GF-D8 (cell line): ENCODE measurements at regions not wholly inside any gene's neighbourhood (a gene's known extent, or its start where the extent isn't known, plus 50 kb on each side); places are given as distances from the start of the nearest gene placed in this dataset.

Experiments
- DNase-seq: peaks from one replicate; lab custom pipeline; 2025; lab: John Stamatoyannopoulos, UW

DNA sequence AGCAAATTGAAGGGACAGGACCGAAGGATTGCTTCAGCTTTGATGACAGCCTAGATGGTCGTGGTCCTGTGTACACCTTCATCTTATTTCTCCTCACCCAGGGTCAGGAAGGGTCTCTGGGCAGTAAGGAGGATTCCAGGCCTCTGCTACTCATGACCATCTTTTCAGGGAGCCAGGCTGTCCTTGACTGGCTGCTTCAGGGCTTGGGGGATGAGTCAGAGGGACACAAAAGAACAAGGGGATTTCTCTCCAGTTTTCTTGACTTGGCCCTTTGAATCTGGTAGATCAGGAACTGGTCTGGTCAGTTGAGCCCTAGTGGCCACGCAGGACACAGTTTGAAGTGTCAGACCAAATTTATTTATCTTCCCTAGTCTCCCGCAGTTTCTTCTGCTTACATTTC, 402.1 kb upstream of the CHD6 start:
- DNase-seq, result no peak

DNA sequence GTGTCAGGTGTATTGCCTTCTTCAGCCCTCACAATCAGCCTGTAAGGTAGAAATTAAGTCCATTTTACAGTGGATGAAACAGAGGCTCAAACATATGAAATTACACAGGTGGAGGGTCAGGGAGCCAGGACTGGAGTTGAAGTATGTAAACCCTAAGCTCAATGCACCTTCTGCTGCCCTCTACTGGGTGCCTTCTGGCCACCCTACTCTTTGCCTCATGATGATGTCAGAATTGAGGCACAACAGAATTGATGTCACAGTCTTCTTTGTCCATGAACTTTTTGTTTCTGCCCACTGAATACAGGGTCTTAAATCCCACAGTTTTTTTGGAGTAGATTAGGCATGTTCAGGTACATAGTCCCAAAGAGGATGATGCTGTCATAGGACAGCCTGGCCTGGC, 400.8 kb upstream of the CHD6 start:
- no peak for DNase-seq

DNA sequence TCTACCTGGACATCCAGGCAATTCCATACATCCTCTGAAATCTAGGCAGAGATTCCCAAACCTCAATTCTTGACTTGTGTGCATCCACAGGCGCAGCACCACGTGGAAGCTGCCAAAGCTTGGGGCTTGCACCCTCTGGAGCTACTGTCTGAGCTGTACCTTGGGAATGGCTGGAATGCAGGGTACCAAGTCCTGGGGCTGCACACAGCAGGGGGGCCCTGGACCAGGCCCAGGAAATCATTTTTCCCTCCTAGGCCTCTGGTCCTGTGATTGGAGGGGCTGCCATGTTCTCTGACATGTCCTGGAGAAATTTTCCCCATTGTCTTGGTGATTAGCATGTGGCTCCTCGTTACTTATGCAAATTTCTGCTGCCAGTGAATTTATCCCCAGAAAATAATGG, 391.9 kb upstream of the CHD6 start:
- no peak for DNase-seq

- no peak for DNase-seq
These were observed 389.1 kb upstream of the CHD6 start for GRCh38 chr20:42007251-42007650.

GRCh38 chr20:42005211-42005610, 387.0 kb upstream of the CHD6 start:
- DNase-seq, result no peak

DNA sequence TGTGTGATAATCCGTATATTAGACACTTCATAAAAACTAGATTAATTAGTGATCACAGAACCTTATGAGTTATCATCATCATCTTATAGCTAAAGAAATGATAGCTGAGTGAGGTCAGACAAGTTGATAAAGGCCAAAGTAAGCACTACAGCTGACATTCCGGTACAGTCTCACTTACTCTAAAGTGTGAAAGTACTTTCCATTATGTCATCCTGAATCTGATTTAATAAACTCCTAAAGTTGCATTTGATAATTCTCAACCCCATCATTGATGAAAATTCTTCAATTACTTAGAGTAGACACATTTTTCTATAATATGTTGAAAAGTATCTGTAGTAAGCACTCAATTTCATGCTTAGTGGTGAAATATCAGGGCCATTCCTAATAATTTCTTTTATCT, 385.2 kb upstream of the CHD6 start:
- no peak for DNase-seq

DNA sequence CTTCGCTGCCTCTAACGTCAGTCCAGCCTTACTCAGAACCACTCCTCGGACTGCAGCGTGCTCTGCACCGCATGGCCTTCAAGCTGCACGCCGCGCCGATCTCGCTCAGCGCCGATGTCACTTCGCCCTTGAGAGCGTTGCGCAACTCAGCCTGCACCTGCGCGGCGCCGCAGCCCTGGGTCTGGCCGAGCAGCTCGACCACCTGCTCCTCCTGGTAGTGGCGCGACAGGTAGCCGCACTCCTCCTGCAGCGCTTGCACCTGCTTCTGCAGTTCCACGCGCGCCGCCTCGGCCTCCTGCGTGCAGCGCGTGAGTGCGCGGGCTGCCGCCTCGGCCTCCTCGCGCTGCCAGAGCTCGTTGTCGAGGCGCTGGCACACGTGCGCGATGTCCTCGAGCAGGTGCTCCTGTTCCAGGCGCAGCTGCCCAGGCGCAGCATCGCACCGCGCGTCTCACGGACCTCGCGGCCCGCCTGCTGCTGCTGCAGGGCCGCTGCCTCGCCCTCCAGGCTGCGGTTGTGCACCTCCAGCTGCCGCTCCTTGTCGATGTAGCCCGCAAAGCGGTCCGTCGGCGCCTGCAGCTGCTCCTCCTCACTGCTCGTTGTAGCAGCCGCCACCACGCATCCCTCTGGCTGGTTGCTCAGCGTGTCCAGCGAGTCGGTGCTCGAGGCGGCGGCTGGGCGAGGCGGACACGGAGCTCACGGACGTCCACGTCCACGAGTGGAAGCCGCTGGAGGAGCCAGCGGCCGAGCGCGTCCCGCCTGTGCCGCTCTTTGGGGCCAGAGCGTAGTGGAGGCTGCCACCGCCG, 380.6 kb upstream of the CHD6 start:
- DNase-seq, result no peak

DNA sequence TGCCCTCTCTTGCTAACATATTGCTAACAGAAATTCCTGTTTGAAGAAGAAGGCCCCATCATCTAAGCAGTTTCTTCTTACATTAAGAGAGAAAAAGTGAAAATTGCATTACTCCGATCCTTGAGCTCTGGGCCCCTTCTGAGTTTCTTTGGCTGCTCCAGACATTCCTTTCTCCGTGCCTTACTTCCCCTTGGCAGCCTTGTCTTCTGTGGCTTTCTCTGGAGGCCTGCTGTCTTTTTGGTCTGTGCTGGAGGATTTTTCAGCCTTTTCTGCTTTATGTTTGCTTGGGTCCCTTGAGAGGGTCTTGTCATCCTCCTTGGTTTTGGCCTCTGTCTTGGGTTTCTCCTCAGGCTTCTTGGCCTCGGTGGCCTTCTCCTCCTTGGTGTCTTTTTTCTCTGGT, 378.8 kb upstream of the CHD6 start:
- DNase-seq, result no peak

- DNase-seq, result no peak
These were observed 374.3 kb upstream of the CHD6 start for GRCh38 chr20:41992481-41992880.

DNA sequence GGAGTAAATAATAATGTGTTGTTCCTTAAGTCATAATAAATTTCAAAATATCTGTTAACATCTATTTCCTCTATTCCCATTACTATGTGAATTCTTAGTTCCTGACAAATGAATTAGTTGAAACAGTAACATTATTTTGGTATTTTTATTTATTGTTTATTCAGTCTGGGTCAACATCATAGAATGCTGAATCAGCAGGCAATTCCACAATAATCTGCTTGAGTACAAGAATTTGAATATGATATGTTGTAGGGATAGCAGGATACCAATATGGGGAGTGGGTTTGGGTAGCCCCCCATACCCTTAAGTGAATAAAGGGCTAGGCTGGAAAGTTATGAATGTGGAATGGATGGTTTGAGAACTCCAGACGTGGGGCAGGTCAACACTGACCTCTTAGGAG, 373.2 kb upstream of the CHD6 start:
- DNase-seq, result no peak

- no peak for DNase-seq
These were observed 371.9 kb upstream of the CHD6 start for GRCh38 chr20:41989935-41990635.

- DNase-seq, result no peak
These were observed 371.0 kb upstream of the CHD6 start for GRCh38 chr20:41989039-41989679.

GRCh38 chr20:41984031-41984430, 365.9 kb upstream of the CHD6 start:
- DNase-seq, result no peak

DNA sequence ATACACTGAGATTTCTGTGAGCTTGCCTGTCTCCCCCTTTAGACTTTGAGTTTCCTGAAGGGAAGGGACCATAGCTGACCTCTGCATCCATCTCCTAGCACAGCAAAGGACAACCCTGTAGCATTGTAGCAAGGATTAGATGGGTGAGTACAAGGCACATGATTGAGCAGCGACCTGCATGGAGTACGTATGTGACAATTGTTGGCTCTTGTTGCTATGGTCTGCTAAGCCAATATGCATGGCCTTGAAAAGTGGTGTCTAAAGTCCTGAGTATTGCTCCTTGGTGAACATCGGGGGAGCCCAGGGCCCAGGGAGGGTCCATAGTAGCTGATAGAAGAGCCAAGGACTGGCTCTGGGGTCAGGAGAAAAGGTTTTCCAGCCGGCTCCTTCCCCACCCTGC, 365.0 kb upstream of the CHD6 start:
- DNase-seq, result no peak

- no peak for DNase-seq
These were observed 363.6 kb upstream of the CHD6 start for GRCh38 chr20:41981746-41982145.

DNA sequence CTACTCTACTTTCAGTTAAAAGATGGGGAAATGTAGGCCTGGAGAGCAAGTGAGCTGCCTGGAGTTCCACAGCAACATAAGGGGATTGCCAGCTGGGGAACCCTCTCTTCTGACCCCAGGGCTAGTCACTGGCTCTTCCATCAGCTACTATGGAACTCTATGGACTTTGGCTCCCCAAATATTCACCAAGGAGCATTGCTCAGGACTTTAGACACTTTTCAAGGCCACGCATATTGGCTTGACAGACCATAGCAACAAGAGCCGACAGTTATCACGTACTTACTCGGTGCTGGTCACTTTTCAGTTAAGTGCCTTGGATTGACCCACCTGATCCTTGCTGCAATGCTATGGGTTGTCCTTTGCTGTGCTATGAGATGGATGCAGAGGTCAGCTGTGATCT, 360.7 kb upstream of the CHD6 start:
- DNase-seq, result no peak

DNA sequence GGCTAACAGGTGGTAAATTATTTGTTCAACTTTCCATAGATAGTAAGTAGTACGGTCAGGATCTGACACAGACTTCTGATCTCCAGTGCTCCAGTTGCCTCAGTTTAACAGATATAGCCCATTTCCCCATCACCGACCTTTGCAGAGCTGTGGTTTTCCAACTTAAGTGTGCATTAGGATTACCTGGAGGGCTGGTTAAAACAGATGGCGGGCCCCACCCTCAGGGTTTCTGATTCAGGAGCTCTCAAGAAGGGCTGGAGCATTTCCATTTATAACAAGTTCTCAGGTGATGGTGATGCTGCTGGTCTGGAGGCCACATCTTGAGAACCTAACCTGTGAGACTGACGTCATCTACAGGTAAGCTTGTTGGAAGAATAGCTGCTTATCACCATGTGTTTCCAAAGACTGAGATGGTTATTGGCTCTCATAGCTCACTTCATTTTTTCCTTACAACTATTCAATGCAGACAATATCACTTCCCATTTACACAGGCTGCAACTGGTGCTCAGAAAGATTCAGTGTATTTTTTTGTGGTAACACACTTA, 360.1 kb upstream of the CHD6 start:
- DNase-seq, result no peak

GRCh38 chr20:41969656-41970055, 351.5 kb upstream of the CHD6 start:
- no peak for DNase-seq

GRCh38 chr20:41960166-41960565, 342.0 kb upstream of the CHD6 start:
- DNase-seq, result no peak

- no peak for DNase-seq
These were observed 340.2 kb upstream of the CHD6 start for GRCh38 chr20:41958391-41958790.

GRCh38 chr20:41956338-41957074, 338.3 kb upstream of the CHD6 start:
- DNase-seq, result no peak

DNA sequence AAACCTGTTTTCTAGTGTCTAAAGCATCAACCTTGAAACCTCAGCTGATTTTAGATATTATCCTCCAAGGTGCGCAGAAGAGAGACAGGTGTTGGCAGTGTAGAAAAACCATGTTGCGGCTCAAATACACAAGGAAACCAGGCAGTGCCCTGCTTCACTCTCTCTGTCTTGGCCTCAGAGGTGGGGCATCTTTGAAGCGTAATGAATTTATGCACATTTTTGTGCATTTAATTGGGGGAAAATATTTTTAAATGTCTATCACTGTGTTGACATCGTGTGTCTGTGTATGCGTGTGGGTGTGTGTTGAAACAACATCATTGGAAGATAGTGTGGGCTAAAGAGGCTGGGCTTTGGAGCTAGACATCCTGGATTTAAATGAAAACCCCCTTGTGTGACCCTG, 334.0 kb upstream of the CHD6 start:
- no peak for DNase-seq
